OCI-LY1 (cell line): ENCODE measurements at regions not wholly inside any gene's neighbourhood (a gene's known extent, or its start where the extent isn't known, plus 50 kb on each side); places are given as distances from the start of the nearest gene placed in this dataset.
A peak's percentile ranks its signal among the peaks of the same experiment; 100 is the strongest.

Source experiments
- EZH2 ChIP-seq: fragments of 200-600 bp; sonication (generic), shearing (Covaris generic); IDR thresholded peaks from 2 replicates; pipeline ENCODE4 v1.8.0; 2017; ENCODE audit warnings: borderline replicate concordance, mixed run types, mild to moderate bottlenecking, antibody characterized with exemption, low read length, moderate library complexity, mixed read lengths
- TF ChIP-seq, protein P1 (sequence below): fragments of 200-600 bp; sonication (generic), shearing (Covaris generic); IDR thresholded peaks from 2 replicates; pipeline ENCODE4 v1.5.1; 2017; ENCODE audit warnings: mild to moderate bottlenecking, antibody characterized with exemption, low read length, moderate library complexity, mixed read lengths

DNA sequence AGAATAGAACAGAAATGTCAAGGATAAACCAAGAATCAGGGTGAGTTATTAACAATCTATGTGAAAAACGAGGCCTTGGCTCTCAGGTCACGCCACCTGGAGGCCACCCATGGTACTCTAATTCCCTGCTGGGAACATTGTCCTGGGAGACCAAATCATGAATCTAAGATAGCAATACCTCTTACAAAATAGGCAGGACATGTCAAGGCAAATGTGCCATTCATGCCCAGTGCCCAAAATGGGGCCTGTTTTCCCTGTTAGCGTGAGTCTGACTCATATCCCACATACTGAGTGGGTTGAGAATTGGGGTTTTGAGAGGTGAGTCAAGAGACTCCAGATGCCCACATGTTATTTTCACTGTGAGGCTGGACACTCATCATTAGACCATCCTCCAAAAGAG is 380.8 kb downstream of the HHIPL2 start:
- TF ChIP-seq, protein P1, sequence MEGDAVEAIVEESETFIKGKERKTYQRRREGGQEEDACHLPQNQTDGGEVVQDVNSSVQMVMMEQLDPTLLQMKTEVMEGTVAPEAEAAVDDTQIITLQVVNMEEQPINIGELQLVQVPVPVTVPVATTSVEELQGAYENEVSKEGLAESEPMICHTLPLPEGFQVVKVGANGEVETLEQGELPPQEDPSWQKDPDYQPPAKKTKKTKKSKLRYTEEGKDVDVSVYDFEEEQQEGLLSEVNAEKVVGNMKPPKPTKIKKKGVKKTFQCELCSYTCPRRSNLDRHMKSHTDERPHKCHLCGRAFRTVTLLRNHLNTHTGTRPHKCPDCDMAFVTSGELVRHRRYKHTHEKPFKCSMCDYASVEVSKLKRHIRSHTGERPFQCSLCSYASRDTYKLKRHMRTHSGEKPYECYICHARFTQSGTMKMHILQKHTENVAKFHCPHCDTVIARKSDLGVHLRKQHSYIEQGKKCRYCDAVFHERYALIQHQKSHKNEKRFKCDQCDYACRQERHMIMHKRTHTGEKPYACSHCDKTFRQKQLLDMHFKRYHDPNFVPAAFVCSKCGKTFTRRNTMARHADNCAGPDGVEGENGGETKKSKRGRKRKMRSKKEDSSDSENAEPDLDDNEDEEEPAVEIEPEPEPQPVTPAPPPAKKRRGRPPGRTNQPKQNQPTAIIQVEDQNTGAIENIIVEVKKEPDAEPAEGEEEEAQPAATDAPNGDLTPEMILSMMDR: peak; percentile 80
- no peak for TF ChIP-seq EZH2
